ENCODE measurements at regions not wholly inside any gene's neighbourhood (a gene's known extent, or its start where the extent isn't known, plus 50 kb on each side); places are given as distances from the start of the nearest gene placed in this dataset.
"Not testable (repeated sequence)": the region's sequence is repeated elsewhere in the genome, so short reads cannot be mapped to it uniquely, and the experiment has no call there.

- not testable (repeated sequence) for DNase-seq
Observed at GRCh38 chr14:44385296-44385695, 121.8 kb downstream of the FSCB start.

- not testable (repeated sequence) for DNase-seq
Observed at GRCh38 chr14:44384601-44385293, 122.3 kb downstream of the FSCB start.

- DNase-seq, result no peak
Observed at GRCh38 chr14:44384093-44384492, 123.0 kb downstream of the FSCB start.

- no peak for DNase-seq
Observed at GRCh38 chr14:44383636-44384035, 123.4 kb downstream of the FSCB start.

- no peak for DNase-seq
Observed at GRCh38 chr14:44379292-44379977, 127.6 kb downstream of the FSCB start.

GRCh38 chr14:44374906-44375305, 132.2 kb downstream of the FSCB start:
- DNase-seq, result no peak

- no peak for DNase-seq
Observed at GRCh38 chr14:44372807-44373489, 134.1 kb downstream of the FSCB start.

- no peak for DNase-seq
Observed at GRCh38 chr14:44372231-44372630, 134.9 kb downstream of the FSCB start.

- no peak for DNase-seq
Observed at GRCh38 chr14:44370727-44371126, 136.4 kb downstream of the FSCB start.

- no peak for DNase-seq
Observed at GRCh38 chr14:44369401-44370123, 137.5 kb downstream of the FSCB start.

- DNase-seq, result no peak
Observed at GRCh38 chr14:44361083-44361482, 146.0 kb downstream of the FSCB start.

- no peak for DNase-seq
Observed at GRCh38 chr14:44353805-44354204, 153.3 kb downstream of the FSCB start.

- DNase-seq, result no peak
Observed at GRCh38 chr14:44352201-44352600, 154.9 kb downstream of the FSCB start.

GRCh38 chr14:44347316-44347715, 159.8 kb downstream of the FSCB start:
- no peak for DNase-seq

- no peak for DNase-seq
Observed at GRCh38 chr14:44341116-44341515, 166.0 kb downstream of the FSCB start.

- no peak for DNase-seq
Observed at GRCh38 chr14:44339862-44340261, 167.2 kb downstream of the FSCB start.

GRCh38 chr14:44339231-44339630, 167.9 kb downstream of the FSCB start:
- DNase-seq, result no peak

- DNase-seq, result no peak
Observed at GRCh38 chr14:44317441-44317746, 189.7 kb downstream of the FSCB start.

- no peak for DNase-seq
Observed at GRCh38 chr14:44316647-44317440, 190.2 kb downstream of the FSCB start.

- DNase-seq, result no peak
Observed at GRCh38 chr14:44309331-44309730, 197.8 kb downstream of the FSCB start.

GRCh38 chr14:44300916-44301315, 206.2 kb downstream of the FSCB start:
- DNase-seq, result no peak

- DNase-seq, result no peak
Observed at GRCh38 chr14:44297437-44297836, 209.6 kb downstream of the FSCB start.
